ENCODE measurements at regions not wholly inside any gene's neighbourhood (a gene's known extent, or its start where the extent isn't known, plus 50 kb on each side); places are given as distances from the start of the nearest gene placed in this dataset.
A peak's percentile ranks its signal among the peaks of the same experiment; 100 is the strongest.
"Not testable (repeated sequence)": the region's sequence is repeated elsewhere in the genome, so short reads cannot be mapped to it uniquely, and the experiment has no call there.

- no peak for DNase-seq (ENCODE audit: low read depth in 2 of 2)
These were observed 569.0 kb downstream of the LTN1 start for GRCh38 chr21:28423521-28424190.

- DNase-seq (ENCODE audit: low read depth in 2 of 2): no peak
These were observed 570.8 kb downstream of the LTN1 start for GRCh38 chr21:28421716-28422524.

DNA sequence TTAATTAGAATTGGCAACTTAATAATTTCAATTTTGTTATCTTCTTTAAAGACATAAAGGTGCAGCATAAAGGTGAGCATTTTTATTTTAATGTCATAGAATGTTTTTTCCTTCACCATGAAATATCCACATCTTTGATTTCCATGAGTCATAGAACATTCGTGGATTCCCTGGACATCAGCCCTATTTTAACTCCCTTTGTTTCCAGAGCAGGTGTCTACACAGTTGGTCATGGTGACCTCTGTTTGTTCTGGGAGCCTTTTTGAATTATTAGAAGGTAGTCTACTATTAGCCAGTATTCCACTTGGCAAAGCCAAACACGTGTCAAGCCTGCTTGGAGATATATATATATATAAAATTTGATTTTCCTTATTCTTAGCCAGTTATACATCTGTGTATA lies 572.9 kb downstream of the LTN1 start:
- DNase-seq (ENCODE audit: low read depth in 2 of 2): no peak

GRCh38 chr21:28418726-28419514 lies 573.8 kb downstream of the LTN1 start:
- no peak for DNase-seq (ENCODE audit: low read depth in 2 of 2)

DNA sequence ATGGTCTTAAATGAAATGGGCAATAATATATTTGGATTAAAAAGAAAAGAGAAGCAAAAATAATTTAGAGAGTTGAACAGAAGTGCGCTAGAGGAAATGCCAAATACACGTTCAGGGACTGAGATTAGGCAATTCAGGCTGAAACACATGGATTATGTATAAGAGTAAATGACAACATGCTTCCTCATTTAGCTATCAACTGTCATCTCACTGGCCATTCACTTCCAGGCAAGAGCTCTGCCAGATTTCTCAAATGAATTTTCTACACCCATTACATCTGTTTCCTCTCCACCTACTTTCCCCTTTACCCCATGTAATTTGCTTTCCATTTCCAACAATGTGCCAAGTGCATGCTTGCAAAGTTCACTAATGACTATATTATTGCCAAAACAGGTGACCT lies 582.4 kb downstream of the LTN1 start:
- peak; percentile 24 to 72 for DNase-seq (ENCODE audit: low read depth in 2 of 2)

GRCh38 chr21:28402616-28402989 lies 590.1 kb downstream of the LTN1 start:
- no peak for DNase-seq (ENCODE audit: low read depth in 2 of 2)

DNA sequence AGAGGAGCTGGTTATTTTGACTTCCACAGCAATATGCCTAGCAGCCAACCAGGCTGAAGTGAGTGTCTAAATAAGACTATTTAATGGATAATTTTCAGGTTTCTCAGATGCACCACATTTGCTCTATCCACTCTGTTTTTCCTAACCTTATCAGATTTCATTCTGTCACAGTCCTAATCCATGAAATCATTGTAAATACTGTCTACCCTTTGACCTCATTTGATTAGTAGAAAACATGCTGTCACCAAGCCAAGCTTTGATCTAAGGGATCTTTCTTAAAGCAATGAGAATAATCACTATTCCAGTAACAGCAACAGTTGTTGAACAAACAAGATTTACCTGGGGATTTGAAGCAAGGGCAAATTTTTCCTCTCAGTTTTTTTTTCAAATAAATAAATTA lies 595.6 kb downstream of the LTN1 start:
- DNase-seq (ENCODE audit: low read depth in 2 of 2): no peak

DNA sequence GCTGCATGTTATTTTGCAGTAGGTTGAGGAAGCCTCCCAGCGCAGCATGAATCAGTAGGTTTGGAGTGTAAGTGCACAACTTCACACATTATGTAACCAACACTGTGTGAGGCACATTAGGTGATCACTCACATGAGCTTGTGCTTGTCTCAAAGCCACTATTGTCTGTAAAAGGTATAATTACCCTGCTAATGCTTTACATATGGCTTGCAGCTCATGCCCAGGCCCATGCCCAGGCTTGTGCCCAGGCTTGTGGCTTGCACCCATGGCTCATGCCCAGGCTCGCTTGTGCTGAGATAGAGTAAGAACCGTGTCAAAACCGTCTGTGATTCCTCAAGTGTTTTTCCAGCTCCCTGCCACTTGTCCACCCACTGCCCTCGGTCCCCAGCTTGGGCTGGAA lies 596.3 kb downstream of the LTN1 start:
- no peak for DNase-seq (ENCODE audit: low read depth in 2 of 2)

GRCh38 chr21:28393279-28393678 lies 599.4 kb downstream of the LTN1 start:
- DNase-seq (ENCODE audit: low read depth in 2 of 2): peak; percentile 2 to 36

DNA sequence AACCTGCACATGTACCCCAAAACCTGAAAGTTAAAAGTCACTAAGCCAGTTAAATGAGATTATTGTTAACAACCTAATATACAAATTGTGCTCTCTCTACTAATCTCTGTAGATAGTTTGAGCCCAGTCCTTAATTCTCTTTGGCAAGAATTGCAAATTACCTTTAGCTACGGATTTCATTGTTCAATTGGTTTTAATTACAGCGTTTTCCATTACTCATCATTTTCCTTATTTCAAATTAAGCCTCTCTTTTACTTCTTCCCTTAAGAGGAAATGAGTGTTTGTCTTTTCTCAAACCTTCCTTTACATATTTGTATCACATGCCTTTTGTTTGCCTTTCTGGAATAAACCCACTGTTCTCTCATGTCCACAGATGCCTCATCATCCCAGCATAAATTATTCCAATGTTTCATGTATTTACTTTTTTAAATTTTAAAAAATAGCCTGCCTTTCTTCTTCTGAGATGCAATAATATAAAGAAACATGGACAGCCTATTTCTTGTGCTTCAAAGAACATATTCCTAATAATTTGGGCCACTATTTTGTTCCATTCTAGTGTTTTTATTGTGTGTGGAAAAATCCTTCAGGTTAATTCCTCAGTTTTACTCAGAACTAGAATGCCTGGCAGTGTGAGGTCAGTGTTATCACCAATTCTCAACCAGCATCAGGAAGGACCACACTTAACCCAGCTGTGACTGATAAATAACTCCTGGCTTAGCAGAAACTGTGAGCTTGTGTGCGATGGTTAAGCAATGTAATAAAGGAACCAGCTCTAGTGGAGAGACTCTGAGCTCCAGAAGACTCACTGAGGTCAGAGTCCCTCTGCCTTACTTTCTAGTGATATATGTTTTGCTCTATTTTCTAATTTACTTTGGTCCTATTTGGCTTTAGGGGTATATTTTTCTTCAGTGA lies 600.5 kb downstream of the LTN1 start:
- no peak for DNase-seq (ENCODE audit: low read depth in 2 of 2)

- DNase-seq (ENCODE audit: low read depth in 2 of 2): no peak
These were observed 605.5 kb downstream of the LTN1 start for GRCh38 chr21:28387220-28387619.

DNA sequence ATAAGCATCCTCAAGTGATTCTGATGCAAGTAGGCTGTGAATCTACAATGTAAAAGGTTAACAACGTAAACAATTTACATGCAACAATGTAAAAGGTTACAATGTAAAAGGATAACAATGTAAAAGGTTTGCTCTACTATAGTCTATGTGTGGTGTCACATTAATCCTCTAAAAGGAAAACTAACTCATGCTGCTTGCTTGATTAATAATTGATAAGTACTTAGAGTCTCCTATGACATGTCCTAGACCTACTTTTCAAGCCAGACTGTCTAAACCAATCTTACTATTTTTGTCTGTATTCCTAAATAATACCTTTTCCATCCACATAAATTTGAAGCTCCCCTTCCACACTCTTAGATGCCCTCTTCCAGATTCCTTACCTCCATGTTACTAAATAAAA lies 606.8 kb downstream of the LTN1 start:
- no peak for DNase-seq (ENCODE audit: low read depth in 2 of 2)

GRCh38 chr21:28381000-28381745 lies 611.5 kb downstream of the LTN1 start:
- DNase-seq (ENCODE audit: low read depth in 2 of 2): not testable (repeated sequence)

DNA sequence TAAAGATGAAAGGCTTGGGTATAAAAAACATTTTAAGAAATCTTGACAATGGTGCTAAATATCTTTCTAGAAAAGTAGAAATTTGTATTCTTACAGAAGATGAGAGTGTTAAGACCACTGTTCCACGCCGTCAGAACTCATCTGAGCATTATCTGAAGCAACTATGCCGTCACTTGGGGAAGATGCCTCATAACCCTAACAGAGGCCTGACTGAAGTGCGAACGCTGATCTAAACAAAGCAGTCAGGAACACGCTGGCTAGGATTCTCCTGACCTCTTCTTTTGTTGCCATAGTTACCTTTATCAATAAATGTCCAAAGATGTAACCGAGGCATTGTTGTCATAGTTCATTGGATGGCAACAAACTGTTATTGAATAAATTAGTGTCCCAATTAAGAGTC lies 612.4 kb downstream of the LTN1 start:
- DNase-seq (ENCODE audit: low read depth in 2 of 2): no peak

GRCh38 chr21:28378026-28378425 lies 614.7 kb downstream of the LTN1 start:
- no peak for DNase-seq (ENCODE audit: low read depth in 2 of 2)

DNA sequence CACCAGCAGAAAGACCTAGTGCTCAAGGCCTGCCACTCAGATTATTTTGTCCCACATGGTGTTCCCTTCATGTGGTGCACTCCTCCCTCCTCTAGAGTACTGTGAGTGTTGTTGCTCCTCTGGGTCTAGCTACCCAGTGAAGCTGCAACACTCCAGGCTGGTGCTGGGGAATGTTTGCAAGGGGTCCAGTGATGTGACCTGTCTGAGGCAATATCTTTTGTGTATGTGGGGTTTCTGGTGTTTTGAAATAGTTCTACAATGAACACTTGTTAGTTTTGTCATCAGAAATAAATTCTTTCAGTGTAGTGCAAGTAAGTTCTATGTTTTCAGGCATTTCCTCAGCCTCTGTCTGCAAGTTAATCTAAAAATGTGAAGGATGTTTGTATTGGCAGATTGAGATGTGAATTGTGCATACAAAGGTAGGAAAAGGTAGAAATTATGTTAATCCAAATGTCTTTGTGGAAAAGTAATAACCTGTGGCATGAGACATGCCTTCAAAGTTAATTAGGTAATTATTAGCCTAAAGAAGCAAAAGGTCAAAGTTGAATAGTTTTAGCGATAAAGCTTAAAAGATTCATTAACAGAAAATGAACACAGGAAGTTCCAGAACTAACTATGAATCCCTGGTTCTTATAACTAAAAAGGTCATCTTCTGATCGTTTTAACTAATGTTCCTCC lies 616.8 kb downstream of the LTN1 start:
- no peak for DNase-seq (ENCODE audit: low read depth in 2 of 2)

- DNase-seq (ENCODE audit: low read depth in 2 of 2): no peak
These were observed 617.8 kb downstream of the LTN1 start for GRCh38 chr21:28374881-28375280.

DNA sequence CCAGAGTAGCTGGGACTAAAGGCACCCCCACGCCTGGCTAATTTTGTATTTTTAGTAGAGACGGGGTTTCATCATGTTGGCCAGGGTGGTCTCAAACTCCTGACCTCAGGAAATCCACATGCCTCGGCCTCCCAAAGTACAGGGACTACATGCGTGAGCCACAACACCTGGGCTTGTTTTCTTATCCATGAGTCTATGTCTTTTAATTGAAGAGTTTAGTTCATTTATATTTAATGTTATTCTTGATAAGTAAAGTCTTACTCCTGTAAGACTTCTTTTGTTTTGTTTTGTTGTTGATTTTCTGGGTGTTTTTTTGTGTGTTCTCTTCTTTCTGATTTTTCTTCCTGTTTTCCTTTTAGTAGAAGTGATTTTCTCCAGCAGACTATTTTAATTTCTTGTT lies 621.0 kb downstream of the LTN1 start:
- no peak for DNase-seq (ENCODE audit: low read depth in 2 of 2)

DNA sequence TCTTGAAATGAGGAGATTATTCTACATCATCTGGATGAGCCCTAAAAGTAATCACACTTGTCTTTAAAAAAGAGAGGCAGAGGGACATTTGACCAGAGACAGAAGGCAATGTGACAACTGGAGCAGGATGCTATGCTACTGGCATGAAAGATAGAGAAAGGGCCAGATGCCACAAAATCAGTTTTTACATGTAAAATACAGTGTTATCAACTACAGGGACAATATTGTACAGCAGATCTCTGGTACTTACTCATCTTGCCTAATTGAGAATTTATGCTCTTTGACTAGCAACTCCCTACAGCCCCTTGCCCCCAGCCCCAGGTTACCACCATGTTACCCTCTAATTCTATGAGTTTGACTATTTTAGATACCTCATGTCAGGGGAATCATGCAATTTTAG lies 633.4 kb downstream of the LTN1 start:
- DNase-seq (ENCODE audit: low read depth in 2 of 2): no peak

- no peak for DNase-seq (ENCODE audit: low read depth in 2 of 2)
These were observed 634.0 kb downstream of the LTN1 start for GRCh38 chr21:28358702-28359101.

Data from lung microvascular endothelial cell (primary cell).